GM21723 (cell line): ENCODE measurements at regions not wholly inside any gene's neighbourhood (a gene's known extent, or its start where the extent isn't known, plus 50 kb on each side); places are given as distances from the start of the nearest gene placed in this dataset.
"Not testable (repeated sequence)": the region's sequence is repeated elsewhere in the genome, so short reads cannot be mapped to it uniquely, and the experiment has no call there.

Source experiments
- ATAC-seq: cut with Tn5 transposase; IDR thresholded peaks from one replicate; pipeline ENCODE4 v1.9.1; 2021; ENCODE audit warnings: mild to moderate bottlenecking, moderate library complexity; ENCODE audit not compliant: unreplicated experiment

- ATAC-seq: no peak
Observed at GRCh38 chr5:23451156-23451555, 56.3 kb upstream of the PRDM9 start.

GRCh38 chr5:23450187-23450586, 57.2 kb upstream of the PRDM9 start:
- ATAC-seq: no peak

DNA sequence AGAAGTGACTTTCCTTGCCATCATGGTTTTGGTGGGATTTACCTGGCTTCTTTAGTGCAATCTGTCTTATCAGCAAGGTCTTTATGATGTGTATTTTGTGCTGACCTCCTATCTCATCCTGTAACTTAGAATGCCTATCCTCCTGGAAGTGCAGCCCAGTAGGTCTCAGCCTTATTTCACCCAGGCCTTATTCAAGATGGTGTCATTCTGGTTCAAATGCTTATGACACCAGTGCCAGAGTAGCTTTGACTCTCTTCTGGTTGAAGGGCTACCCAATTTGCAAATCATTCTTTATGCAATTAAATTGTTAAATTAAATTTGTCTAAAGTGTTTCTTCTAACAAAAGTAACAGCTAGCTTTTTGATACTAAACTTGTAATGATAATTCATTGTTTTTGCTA, 58.8 kb upstream of the PRDM9 start:
- no peak for ATAC-seq

GRCh38 chr5:23446424-23446823, 61.0 kb upstream of the PRDM9 start:
- no peak for ATAC-seq

GRCh38 chr5:23445573-23445972, 61.8 kb upstream of the PRDM9 start:
- no peak for ATAC-seq

GRCh38 chr5:23440703-23441102, 66.7 kb upstream of the PRDM9 start:
- no peak for ATAC-seq

DNA sequence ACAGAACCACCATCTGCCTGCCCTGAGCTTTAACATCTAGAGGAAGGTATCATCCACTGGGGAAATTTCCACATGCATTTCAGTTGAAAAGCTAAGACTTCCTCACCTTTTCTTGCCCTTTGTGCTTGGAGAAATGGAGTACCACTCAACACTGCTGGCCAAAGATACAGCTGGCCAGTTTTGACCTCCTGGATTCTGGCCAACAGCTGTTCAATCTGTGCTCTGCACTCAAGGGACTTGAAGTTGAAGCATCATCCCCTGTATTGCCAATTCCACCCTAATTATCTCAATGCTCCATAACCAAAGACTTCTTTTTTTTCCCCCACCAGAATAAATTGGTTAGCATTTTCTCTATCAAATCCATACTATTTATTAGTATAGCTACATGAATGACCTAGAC, 70.4 kb upstream of the PRDM9 start:
- ATAC-seq: no peak

GRCh38 chr5:23433534-23434315, 73.7 kb upstream of the PRDM9 start:
- no peak for ATAC-seq

DNA sequence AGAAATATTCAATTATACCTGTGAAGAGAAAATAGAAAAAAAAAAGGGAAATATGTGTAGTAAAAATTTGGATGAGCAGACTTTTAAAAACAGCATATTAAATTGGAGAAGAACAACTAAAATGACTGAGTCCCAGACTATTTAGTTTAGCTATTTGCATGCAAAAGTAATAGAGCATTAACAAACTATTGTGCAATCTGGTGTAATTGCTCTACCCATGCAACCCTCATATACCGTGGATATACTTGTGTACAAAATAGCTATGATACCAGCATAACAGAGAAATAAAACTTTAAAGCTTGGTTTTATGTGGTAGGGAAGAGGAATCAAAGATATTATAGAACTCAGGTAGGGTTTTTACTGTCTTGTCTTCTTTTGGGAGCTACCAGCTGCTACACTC, 78.7 kb upstream of the PRDM9 start:
- ATAC-seq: no peak

DNA sequence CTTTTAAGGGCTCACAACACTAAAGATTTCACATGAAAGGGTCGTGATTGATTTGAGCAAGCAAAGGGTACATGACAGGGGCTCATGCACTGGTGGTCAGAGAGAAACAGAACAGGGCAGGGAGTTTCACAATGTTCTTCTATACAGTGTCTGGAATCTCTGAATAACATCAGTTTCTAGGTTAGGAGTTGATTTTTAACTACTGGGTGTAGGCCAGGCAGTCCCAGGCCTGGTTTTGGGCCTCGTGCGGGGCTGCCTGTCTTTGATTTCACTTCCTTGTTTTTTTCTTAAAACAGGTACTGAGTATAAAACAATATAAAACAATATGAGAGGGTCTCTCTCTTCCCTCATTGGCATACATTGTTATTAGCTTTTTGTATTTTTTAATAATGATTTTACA, 87.2 kb upstream of the PRDM9 start:
- ATAC-seq: not testable (repeated sequence)

GRCh38 chr5:23419115-23419514, 88.3 kb upstream of the PRDM9 start:
- ATAC-seq: no peak

GRCh38 chr5:23412515-23412914, 94.9 kb upstream of the PRDM9 start:
- no peak for ATAC-seq

DNA sequence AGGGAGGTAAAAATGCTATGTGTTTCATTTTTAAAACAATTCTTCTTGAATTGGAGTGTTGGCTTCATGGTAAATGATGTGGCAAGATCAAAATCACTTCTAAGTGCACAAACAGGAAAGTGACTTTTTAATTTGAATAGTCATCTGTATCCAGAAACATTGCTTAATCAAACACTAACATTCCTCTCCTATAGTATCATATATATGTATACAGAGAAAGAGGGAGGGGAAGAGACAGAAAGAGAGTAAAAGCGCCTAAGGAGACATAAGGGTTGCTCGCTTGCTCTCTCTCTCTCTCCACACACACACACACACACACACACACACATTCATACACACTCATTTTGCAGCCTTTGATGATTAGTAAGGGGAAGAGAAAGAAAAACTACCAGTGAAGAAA, 95.4 kb upstream of the PRDM9 start:
- ATAC-seq: no peak

GRCh38 chr5:23411200-23411599, 96.2 kb upstream of the PRDM9 start:
- no peak for ATAC-seq

GRCh38 chr5:23410775-23411174, 96.6 kb upstream of the PRDM9 start:
- ATAC-seq: not testable (repeated sequence)

DNA sequence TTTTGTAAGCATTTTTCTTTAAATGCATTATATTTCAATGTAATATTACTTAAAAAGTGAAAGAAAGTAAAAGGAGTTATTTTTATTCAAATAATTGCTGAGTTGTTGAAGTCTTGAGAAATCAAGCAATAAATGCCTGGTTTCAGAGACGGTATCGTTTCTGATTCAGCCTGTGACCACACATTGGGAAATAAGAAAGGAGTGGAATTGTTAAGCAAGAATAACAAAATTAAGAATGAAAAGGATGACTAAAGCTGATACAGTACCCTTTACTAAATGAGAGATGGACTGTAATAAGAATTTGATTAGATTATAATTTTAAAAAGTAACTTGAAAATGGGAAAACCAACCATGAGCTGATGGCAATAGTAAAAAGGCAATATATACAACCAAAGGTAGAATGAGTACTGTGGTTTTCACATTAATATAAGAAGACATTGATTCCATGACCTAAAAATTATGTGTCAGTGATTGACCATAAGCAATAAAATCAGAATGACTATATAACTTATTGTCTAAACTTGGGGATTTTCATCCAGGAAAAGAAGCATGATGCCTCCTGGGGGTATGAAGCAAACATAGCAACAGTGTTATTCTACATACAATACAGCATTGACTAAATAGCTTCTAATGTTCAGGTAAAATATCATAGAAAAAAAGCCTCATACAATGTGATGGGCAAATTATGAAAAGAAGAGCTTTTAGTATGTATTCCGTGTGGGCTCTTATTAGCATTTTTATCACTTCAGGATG, 101.9 kb upstream of the PRDM9 start:
- no peak for ATAC-seq

- ATAC-seq: no peak
Observed at GRCh38 chr5:23402585-23402984, 104.8 kb upstream of the PRDM9 start.

DNA sequence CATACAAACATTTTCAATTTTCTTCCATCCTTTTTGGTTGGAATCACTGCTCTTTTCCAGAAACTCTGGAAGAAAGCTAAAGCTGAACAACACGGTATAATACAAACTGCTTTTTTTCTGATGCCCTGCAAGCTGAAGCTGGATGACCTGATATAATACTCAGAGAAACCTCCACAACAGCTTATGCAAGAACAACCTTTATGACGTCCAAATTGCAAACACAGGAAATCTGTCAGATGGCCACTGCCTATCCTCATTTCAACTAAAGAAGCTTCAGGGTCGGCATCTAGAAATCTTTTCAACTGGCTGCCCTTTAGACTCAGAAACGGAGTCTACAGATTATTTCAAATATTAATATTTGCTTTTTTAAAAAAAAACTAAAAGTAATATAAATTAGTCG, 106.5 kb upstream of the PRDM9 start:
- ATAC-seq: no peak

DNA sequence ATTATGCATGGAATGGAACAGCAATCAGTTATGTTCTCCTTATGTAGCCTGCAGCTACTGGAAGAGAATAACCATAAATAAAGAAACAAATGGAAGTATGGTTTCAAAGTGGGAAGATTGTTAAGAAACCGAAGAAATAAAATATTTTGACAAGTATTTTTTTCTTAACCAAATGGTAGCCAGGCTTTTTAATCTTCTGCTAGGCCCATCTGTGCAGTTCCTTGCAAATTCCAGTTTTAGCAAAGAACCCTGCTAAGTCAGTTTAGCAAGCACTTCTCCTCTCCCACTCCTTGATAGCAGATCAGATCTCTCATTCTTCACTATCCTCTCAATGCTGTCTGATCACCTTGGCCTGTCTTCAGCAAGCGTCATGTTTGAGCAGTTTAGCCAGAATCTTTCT, 111.1 kb upstream of the PRDM9 start:
- ATAC-seq: no peak

DNA sequence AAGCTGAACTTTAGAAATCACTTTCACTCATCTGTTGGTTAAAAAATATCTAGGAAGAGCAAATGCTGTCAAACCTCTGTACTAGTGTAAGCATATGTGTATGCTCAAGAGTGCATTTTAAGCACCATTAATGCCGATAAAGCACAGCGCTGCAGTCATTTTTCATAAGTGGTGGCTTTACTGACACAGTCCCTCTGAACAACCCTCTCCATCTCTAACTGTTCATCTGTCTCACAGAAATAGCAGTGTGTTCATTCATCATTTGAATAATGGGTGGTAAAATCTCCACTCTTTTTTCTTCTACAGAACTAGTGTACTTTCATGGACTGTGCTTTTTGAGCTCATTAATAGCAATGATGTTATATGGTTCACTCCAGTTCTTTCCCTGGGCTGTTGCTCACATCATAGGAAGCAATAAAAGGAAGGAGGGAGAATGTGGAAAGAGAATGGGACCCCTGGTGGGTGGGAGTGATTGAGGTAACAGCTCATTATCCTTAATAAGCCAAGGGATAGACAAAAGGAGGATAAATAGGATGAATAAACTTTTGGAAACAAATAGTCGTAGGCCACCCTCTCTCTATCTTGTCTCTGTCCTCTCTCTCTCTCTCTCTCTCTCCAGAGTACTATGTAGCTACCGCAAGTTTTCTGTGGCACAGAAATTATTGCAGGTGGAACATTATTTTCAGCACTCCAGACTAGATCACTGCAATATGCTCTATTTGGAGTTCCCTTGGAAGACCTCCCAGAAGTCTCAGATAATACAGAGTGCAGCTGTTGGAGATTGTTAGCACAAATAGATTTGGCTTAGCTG, 117.9 kb upstream of the PRDM9 start:
- no peak for ATAC-seq

- no peak for ATAC-seq
Observed at GRCh38 chr5:23385036-23385435, 122.4 kb upstream of the PRDM9 start.

DNA sequence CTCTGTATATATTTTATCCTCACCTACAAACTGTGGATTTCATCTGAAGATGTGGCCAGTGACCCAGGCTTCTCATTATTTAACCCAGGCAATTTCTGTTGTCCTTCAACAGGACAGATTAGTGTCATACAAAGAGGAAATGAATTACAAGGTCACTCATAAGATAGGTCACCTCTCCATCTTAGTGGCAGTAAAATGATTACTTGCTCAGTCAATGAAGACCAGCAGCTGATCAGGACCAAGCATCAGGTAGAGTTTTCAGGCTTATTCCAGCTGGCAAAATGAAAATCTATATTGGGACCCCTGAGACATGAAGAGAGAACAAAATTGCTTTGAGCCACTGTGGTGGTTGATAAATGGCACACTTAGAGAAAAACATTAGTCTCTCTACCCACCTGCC, 135.2 kb upstream of the PRDM9 start:
- ATAC-seq: no peak
